Activated T-helper 9 cell treated with anti-CD3 and anti-CD28 coated beads, Interleukin-2, amount 50 U/mL, for 16 hours (primary cell): ENCODE measurements at regions not wholly inside any gene's neighbourhood (a gene's known extent, or its start where the extent isn't known, plus 50 kb on each side); places are given as distances from the start of the nearest gene placed in this dataset.
"Not testable (repeated sequence)": the region's sequence is repeated elsewhere in the genome, so short reads cannot be mapped to it uniquely, and the experiment has no call there.

ENCODE experiments used
- DNase-seq: peaks from one replicate; pipeline ENCODE4 v3.0.0-alpha.2; 2020; ENCODE audit warnings: low read depth

GRCh38 chr7:63856466-63856865 is 142.2 kb upstream of the ZNF722 start:
- DNase-seq: not testable (repeated sequence)

GRCh38 chr7:63867127-63867526 is 131.5 kb upstream of the ZNF722 start:
- DNase-seq: no peak

GRCh38 chr7:63874242-63874641 is 124.4 kb upstream of the ZNF722 start:
- DNase-seq: not testable (repeated sequence)

DNA sequence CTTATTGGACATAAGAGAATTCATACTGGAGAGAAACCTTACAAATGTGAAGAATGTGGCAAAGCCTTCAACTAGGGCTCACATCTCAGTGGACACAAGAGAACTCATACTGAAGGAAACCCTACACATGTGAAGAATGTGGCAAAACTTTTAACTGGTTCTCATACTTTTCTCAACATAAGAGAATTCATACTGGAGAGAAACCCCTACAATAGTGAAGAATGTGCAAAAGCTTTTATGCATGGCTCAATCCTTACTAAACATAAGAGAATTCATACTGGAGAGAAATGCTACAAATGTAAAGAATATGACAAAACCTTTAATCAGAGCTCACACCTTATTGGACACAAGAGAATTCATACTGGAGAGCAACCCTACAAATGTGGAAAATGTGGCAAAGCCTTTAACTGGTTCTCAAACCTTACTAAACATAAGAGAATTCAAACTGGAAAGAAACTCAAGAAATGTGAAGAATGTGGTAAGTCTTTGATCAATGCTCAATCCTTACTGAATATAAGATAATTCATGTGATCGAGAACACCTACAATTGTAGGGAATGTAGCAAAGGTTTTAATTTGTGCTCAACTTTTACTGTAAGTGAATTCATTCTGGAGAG is 121.8 kb upstream of the ZNF722 start:
- no peak for DNase-seq

GRCh38 chr7:63887031-63887430 is 111.6 kb upstream of the ZNF722 start:
- DNase-seq: no peak

DNA sequence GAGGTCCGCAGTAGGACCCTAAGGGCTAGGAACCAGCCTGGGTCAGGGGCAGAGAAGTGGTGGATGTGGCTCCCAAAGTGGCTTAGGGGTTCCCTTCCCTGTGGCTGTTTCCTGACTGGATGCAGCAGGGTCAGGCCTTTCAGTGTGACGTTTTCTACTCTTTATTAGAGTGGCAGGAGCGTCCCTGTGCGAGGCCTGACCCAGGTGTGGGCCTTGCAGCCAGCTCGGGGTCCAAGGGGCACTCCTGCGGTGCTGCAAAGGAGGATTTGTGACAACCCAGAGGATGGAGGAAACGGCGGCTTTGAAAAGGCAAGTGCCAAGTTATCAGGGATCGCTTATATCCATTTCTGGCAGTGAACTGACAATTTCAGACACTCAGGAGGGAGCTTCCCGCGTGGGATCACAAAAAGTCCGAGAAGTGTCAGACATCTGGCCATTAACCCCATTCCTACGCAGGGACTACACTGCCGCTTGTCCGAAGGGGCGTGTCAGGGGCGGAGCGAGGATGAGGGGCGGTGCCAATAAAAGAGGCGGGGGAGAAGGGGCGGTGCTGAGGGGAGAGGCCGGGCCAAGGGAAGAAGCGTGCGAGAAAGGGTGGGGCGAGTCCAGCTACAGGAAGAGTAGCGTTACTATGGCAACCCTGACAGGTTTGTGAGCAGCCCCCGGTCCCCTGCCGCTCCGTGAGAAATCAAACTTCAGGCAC is 98.8 kb upstream of the ZNF722 start:
- peak; percentile 70 for DNase-seq

GRCh38 chr7:63900394-63901203 is 98.0 kb upstream of the ZNF722 start:
- peak; percentile 82 for DNase-seq

- not testable (repeated sequence) for DNase-seq
These were observed 97.5 kb upstream of the ZNF722 start for GRCh38 chr7:63901204-63901506.

DNA sequence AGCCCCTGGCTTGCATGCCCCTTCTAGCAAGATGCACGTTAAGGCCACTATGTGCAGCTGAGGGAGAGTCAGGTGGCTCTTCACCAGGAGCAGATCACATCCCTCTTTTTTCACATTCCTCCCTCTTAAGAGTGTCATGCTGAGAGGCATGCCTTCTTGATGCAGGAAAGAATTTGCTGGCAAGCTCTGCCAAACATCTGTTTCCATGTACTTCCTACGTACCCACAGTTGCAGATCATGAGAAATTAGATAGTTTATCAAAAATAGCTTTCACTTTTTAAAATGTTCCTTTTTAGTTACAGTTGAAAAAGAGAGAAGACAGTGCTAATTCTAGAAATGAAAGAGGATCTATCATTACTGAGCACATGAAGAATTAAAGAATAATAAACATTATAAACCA is 79.7 kb upstream of the ZNF722 start:
- DNase-seq: no peak

- DNase-seq: no peak
These were observed 73.4 kb upstream of the ZNF722 start for GRCh38 chr7:63925262-63925625.

GRCh38 chr7:63925626-63926460 is 72.8 kb upstream of the ZNF722 start:
- peak; percentile 81 for DNase-seq

- no peak for DNase-seq
These were observed 71.4 kb upstream of the ZNF722 start for GRCh38 chr7:63927261-63927660.

- DNase-seq: no peak
These were observed 67.5 kb upstream of the ZNF722 start for GRCh38 chr7:63931057-63931600.

GRCh38 chr7:63931985-63932577 is 66.6 kb upstream of the ZNF722 start:
- no peak for DNase-seq
